ENCODE measurements at regions not wholly inside any gene's neighbourhood (a gene's known extent, or its start where the extent isn't known, plus 50 kb on each side); places are given as distances from the start of the nearest gene placed in this dataset.

DNA sequence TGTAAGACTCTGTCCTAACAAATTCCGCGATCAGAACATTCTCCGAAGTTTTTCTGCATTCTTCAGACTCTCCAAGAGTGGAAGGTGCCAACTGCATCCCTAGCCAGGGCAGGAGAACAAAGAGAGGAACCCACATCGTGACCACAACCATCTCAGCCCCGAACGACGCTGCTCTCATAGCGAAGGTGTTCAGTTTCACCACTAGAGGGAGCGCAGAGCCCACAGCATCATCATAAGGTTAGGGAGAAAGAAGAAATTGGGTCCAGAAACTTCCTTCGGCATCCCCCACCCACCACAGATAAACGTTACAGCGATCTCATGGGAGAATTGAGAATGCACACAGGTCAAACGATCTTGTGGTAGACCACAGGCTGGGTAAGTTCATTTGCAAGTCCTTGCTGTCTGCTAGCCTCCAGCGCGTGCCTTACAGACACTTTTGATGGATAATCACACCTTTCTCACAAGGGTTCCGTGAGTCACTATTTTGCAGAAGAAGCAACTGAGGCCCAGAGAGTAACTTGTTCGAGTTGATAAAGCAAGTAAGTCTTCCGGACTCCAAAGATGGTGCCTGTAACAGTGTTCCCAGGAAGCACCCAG, 53.7 kb upstream of the ARL4C start:
- TF ChIP-seq YY1 (IDR thresholded peaks at IDR 0.05; ENCODE audit: insufficient read depth, insufficient read length) (no peak), ZNF274 (IDR thresholded peaks at IDR 0.05; ENCODE audit: low read depth, low read length) (no peak), SUZ12 (IDR thresholded peaks at IDR 0.05; ENCODE audit: extremely low read depth, insufficient read depth, insufficient read length) (no peak)

Measured in NT2/D1 (cell line).